PC-3 (cell line): ENCODE measurements at regions not wholly inside any gene's neighbourhood (a gene's known extent, or its start where the extent isn't known, plus 50 kb on each side); places are given as distances from the start of the nearest gene placed in this dataset.

Experiments used
- ATAC-seq: fragments of 200-7000 bp; cut with Tn5 transposase; 2 replicates; pipeline ENCODE4 v1.9.1; 2020; ENCODE audit warnings: mild to moderate bottlenecking, moderate library complexity
- BruUV-seq: library from RNA; stranded (reverse); fragments of 400-500 nt; replicated peaks from 2 replicates; lab custom pipeline; 2021; lab: Mats Ljungman, UMichigan
- CTCF ChIA-PET: fragments of 300-600 bp; sonication (Branson Sonifier 250); formaldehyde crosslinking; loops from one replicate; lab custom pipeline; 2022; ENCODE audit warnings: antibody characterized with exemption; lab: Charles Lee
- POLR2A ChIA-PET: fragments of 300-600 bp; sonication (Branson Sonifier 250); formaldehyde crosslinking; loops from one replicate; lab custom pipeline; 2022; ENCODE audit warnings: antibody characterized with exemption; ENCODE audit not compliant: unreplicated experiment; lab: Charles Lee
- DNase-seq: peaks from one replicate; pipeline ENCODE4 v3.0.0-alpha.2; 2015
- H2AFZ ChIP-seq: fragments of 300-600 bp; sonication (generic); 2 replicates; pipeline ENCODE4 v1.6.0; 2016; ENCODE audit warnings: antibody characterized with exemption, low read length
- H3F3A ChIP-seq: fragments of 300-600 bp; sonication (generic); one replicate; pipeline ENCODE4 v1.6.0; 2017; ENCODE audit warnings: antibody characterized with exemption, low read length, control low read depth, mild to moderate bottlenecking; ENCODE audit not compliant: unreplicated experiment
- H3K27ac ChIP-seq: fragments of 300-600 bp; sonication (generic); 2 replicates; pipeline ENCODE4 v1.5.1; 2016; ENCODE audit warnings: mild to moderate bottlenecking, low read length
- H3K27me3 ChIP-seq: fragments of 300-600 bp; sonication (generic); 2 replicates; pipeline ENCODE4 v1.6.1; 2016; ENCODE audit warnings: low read length, mixed read lengths
- H3K36me3 ChIP-seq: fragments of 300-600 bp; sonication (generic); 2 replicates; pipeline ENCODE4 v1.6.1; 2016; ENCODE audit warnings: low read depth, mixed run types, low read length, mixed read lengths
- H3K4me1 ChIP-seq: fragments of 300-600 bp; sonication (generic); 2 replicates; pipeline ENCODE4 v1.5.1; 2016; ENCODE audit warnings: low read length; ENCODE audit not compliant: insufficient read depth
- H3K4me2 ChIP-seq: fragments of 300-600 bp; sonication (generic); 2 replicates; pipeline ENCODE4 v1.6.0; 2016; ENCODE audit warnings: low read length
- H3K4me3 ChIP-seq: fragments of 300-600 bp; sonication (generic); 2 replicates; pipeline ENCODE4 v1.5.1; 2016; ENCODE audit warnings: mild to moderate bottlenecking, low read length, mixed read lengths
- H3K79me2 ChIP-seq: fragments of 300-600 bp; sonication (generic); 2 replicates; pipeline ENCODE4 v1.6.1; 2017; ENCODE audit warnings: low read length, mixed read lengths
- H3K9ac ChIP-seq: fragments of 300-600 bp; sonication (generic); 2 replicates; pipeline ENCODE4 v1.6.0; 2016; ENCODE audit warnings: mild to moderate bottlenecking, low read length
- H3K9me2 ChIP-seq: fragments of 300-600 bp; sonication (generic); replicated peaks from 2 replicates; pipeline ENCODE4 v1.6.1; 2016; ENCODE audit warnings: mixed run types, low read length, mixed read lengths
- H3K9me3 ChIP-seq: fragments of 300-600 bp; sonication (generic); 2 replicates; pipeline ENCODE4 v1.6.1; 2016; ENCODE audit warnings: low read length, mixed read lengths
- H4K20me1 ChIP-seq: fragments of 300-600 bp; sonication (generic); 2 replicates; pipeline ENCODE4 v1.6.1; 2016; ENCODE audit warnings: low read length, mixed read lengths
- EZH2 ChIP-seq: fragments of 300-600 bp; sonication (generic); IDR thresholded peaks from one replicate; pipeline ENCODE4 v1.6.1; 2017; ENCODE audit warnings: antibody characterized with exemption, mild to moderate bottlenecking, low read length; ENCODE audit not compliant: unreplicated experiment
- EZH2phosphoT487 ChIP-seq: fragments of 300-600 bp; sonication (generic); IDR thresholded peaks from 2 replicates; pipeline ENCODE4 v1.6.1; 2018; ENCODE audit warnings: mild to moderate bottlenecking, antibody characterized with exemption, low read length, borderline replicate concordance
- intact Hi-C: fragments of 100-400 bp; cut with micrococcal nuclease; formaldehyde crosslinking; loops from 2 replicates; pipeline ENCODE4 v1.9.0; 2023
- TF ChIP-seq, protein P1 (sequence below): fragments of 300-600 bp; sonication (generic); conservative IDR thresholded peaks from 2 replicates; pipeline ENCODE4 v1.5.1; 2017; ENCODE audit warnings: antibody characterized with exemption, low read depth, mild to moderate bottlenecking, low read length

DNA sequence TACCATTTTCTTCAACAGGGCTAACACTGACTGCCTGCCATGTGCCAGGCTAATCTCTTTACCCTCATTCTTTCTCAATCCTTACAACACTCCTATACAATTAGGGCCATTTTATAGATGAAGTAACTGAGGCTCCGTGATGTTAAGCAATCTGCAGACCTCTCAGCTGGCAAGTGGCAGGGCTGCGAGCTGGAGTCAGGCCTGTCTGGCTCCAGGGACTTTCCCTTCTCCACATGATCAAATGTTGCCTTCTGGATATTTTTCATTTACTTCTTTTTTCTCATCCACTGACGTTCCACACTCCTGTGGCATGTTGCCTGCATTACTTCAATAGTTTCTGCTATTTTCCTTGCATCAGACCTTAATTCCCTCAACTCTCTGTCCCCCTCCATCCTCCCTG, 55.2 kb upstream of the TAGAP start:
- H3K4me1 ChIP-seq: no peaks in the 10 kb centered on the region
- no peaks in the 10 kb centered on the region for H3F3A ChIP-seq
- H3K27ac ChIP-seq: no peak overlapping the region
- ChIA-PET CTCF (no interaction called here), POLR2A (no interaction called here)
- TF ChIP-seq, protein P1, sequence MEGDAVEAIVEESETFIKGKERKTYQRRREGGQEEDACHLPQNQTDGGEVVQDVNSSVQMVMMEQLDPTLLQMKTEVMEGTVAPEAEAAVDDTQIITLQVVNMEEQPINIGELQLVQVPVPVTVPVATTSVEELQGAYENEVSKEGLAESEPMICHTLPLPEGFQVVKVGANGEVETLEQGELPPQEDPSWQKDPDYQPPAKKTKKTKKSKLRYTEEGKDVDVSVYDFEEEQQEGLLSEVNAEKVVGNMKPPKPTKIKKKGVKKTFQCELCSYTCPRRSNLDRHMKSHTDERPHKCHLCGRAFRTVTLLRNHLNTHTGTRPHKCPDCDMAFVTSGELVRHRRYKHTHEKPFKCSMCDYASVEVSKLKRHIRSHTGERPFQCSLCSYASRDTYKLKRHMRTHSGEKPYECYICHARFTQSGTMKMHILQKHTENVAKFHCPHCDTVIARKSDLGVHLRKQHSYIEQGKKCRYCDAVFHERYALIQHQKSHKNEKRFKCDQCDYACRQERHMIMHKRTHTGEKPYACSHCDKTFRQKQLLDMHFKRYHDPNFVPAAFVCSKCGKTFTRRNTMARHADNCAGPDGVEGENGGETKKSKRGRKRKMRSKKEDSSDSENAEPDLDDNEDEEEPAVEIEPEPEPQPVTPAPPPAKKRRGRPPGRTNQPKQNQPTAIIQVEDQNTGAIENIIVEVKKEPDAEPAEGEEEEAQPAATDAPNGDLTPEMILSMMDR: no peak
- TF ChIP-seq EZH2phosphoT487: no peak
- TF ChIP-seq EZH2: no peak
- no peak overlapping the region for H2AFZ ChIP-seq
- ATAC-seq: no peak
- no peak overlapping the region for H3K4me2 ChIP-seq
- H3K36me3 ChIP-seq: no peaks in the 10 kb centered on the region
- H3K4me3 ChIP-seq: no peak overlapping the region
- H3K9me3 ChIP-seq: no peaks in the 10 kb centered on the region
- no peak for DNase-seq
- H3K9ac ChIP-seq: no peak overlapping the region
- no peaks in the 10 kb centered on the region for H4K20me1 ChIP-seq
- BruUV-seq: no TSS peak
- H3K79me2 ChIP-seq: no peaks in the 10 kb centered on the region
- intact Hi-C loops: loop anchor here (10.0 kb wide), 1 partner anchor 395 kb away; no protein-coding TSS in a partner anchor
- no peaks in the 10 kb centered on the region for H3K9me2 ChIP-seq
- no peaks in the 10 kb centered on the region for H3K27me3 ChIP-seq

DNA sequence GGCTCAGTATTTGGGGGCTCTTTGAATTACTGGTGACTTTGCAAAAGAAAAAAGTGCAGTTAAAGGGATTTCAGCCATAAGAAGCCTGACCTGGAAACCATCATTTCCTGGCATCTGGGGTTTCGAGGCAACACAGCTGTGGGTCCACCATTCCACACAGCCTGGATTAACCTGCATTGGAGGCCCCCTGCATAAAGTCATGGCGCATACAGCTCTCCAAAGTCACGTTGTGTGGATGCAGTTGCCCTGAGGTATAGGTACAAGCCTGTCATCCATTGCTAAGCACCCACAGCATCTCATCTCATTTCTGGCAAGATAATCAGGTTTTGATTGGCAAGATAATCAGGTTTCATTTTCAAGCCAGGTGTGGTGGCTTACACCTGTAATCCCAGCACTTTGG, 54.5 kb upstream of the TAGAP start:
- POLR2A ChIA-PET: no interaction called here

DNA sequence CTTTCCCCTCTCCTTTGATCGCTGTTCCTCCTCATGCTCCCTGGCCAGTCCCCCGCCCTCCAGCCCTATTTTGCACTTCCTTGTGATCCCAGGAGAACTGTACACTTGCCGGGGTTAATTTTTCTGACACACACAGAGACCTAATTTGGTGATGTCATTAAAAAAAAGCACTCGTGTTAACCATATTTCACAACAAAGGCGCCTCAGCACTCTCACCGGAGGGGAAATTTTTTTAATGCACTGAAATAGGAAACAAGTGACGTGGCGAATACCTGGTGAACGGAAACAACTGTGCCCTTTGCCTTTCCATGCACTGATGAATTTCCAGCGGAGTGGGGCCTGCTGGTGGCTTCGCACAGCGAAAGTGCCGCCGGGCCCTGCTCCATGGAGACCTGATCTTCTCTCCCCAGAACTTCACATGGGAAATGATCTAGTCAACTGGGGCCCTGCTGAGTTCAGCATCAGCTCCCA, 53.9 kb upstream of the TAGAP start:
- CTCF ChIA-PET: no interaction called here

More for the DNA sequence above, 54.5 kb upstream of the TAGAP start:
- Histone ChIP-seq H3K36me3 (no peaks in the 10 kb centered on the region), H3K4me2 (no peak overlapping the region), H3K9me2 (no peaks in the 10 kb centered on the region), H3K9me3 (no peaks in the 10 kb centered on the region), H2AFZ (no peak overlapping the region), H3K9ac (no peak overlapping the region), H3K27ac (no peak overlapping the region), H3K27me3 (no peaks in the 10 kb centered on the region), H3K79me2 (no peaks in the 10 kb centered on the region), H3F3A (no peaks in the 10 kb centered on the region), H3K4me1 (no peaks in the 10 kb centered on the region), H4K20me1 (no peaks in the 10 kb centered on the region), H3K4me3 (no peak overlapping the region)
- TF ChIP-seq EZH2 (no peak), EZH2phosphoT487 (no peak)
- TF ChIP-seq, protein P1: no peak
- CTCF ChIA-PET: no interaction called here
- intact Hi-C loops: no loop called here
- no TSS peak for BruUV-seq
- DNase-seq (no peak), ATAC-seq (no peak)

More for the DNA sequence above, 53.9 kb upstream of the TAGAP start:
- intact Hi-C loops: no loop called here
- DNase-seq: no peak
- Histone ChIP-seq H3F3A (no peaks in the 10 kb centered on the region), H2AFZ (no peak overlapping the region), H3K4me3 (no peak overlapping the region), H3K9ac (no peak overlapping the region), H4K20me1 (no peaks in the 10 kb centered on the region), H3K9me2 (no peaks in the 10 kb centered on the region), H3K27ac (no peak overlapping the region), H3K4me2 (no peak overlapping the region), H3K79me2 (no peaks in the 10 kb centered on the region), H3K36me3 (no peaks in the 10 kb centered on the region), H3K27me3 (no peaks in the 10 kb centered on the region), H3K9me3 (no peaks in the 10 kb centered on the region), H3K4me1 (no peaks in the 10 kb centered on the region)
- ATAC-seq: no peak
- no TSS peak for BruUV-seq
- TF ChIP-seq EZH2 (no peak), EZH2phosphoT487 (no peak)
- TF ChIP-seq, protein P1: no peak
- POLR2A ChIA-PET: no interaction called here
